ENCODE measurements at regions not wholly inside any gene's neighbourhood (a gene's known extent, or its start where the extent isn't known, plus 50 kb on each side); places are given as distances from the start of the nearest gene placed in this dataset.

DNA sequence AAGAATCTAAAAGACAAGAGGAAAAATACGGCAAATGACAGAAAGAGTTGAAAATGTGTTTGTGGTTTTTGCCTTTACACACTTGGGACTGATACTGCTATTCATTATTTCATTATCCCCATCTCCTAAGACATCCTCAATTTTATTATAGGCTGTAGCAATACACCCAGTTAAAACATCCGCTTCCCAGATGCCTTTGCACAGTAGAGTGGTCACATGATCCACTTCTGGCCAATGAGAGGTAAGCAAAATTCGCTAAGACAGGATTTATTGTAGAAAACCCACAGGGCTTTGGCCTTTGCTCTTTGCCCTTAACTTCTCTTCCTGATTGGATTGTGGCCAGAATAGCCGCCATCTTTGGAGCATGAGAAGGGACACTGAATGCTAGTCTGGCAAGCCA is 53.2 kb upstream of the BOC start:
- TF ChIP-seq, protein P1, sequence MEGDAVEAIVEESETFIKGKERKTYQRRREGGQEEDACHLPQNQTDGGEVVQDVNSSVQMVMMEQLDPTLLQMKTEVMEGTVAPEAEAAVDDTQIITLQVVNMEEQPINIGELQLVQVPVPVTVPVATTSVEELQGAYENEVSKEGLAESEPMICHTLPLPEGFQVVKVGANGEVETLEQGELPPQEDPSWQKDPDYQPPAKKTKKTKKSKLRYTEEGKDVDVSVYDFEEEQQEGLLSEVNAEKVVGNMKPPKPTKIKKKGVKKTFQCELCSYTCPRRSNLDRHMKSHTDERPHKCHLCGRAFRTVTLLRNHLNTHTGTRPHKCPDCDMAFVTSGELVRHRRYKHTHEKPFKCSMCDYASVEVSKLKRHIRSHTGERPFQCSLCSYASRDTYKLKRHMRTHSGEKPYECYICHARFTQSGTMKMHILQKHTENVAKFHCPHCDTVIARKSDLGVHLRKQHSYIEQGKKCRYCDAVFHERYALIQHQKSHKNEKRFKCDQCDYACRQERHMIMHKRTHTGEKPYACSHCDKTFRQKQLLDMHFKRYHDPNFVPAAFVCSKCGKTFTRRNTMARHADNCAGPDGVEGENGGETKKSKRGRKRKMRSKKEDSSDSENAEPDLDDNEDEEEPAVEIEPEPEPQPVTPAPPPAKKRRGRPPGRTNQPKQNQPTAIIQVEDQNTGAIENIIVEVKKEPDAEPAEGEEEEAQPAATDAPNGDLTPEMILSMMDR (IDR thresholded peaks at IDR 0.05; ENCODE audit: low read depth, low read length) = no peak

More for the DNA sequence above, 53.2 kb upstream of the BOC start:
- no peak for DNase-seq (ENCODE audit: extremely low read depth, low read depth)

Measured in AG09319 (cell line).